H1 (cell line): ENCODE measurements at regions not wholly inside any gene's neighbourhood (a gene's known extent, or its start where the extent isn't known, plus 50 kb on each side); places are given as distances from the start of the nearest gene placed in this dataset.

Source experiments
- CTCF ChIA-PET: fragments of 300-600 bp; sonication (Branson Sonifier 250); formaldehyde crosslinking; loops from one replicate; lab custom pipeline; 2021; ENCODE audit not compliant: partially characterized antibody; lab: Charles Lee
- POLR2A ChIA-PET: fragments of 300-600 bp; sonication (Branson Sonifier 250); formaldehyde crosslinking; loops from one replicate; lab custom pipeline; 2021; ENCODE audit warnings: inconsistent platforms; ENCODE audit not compliant: partially characterized antibody; lab: Charles Lee
- DNase-seq, 2 experiments: peaks; one replicate each; pipeline versions ENCODE4 v3.0.0 to v3.0.0-alpha.2; 2010 to 2022; ENCODE audit warnings: low spot score in 2 of 2, low read depth in 1 of 2, mixed read lengths in 1 of 2
- FAIRE-seq: peaks from 2 replicates; lab custom pipeline; 2011; peaks lifted over from hg19 to GRCh38; lab: Jason Lieb, UNC
- H2AFZ ChIP-seq: 2 replicates; pipeline ENCODE4 v1.8.1; 2012; ENCODE audit warnings: low read length, inconsistent platforms
- H2AK5ac ChIP-seq: 2 replicates; pipeline ENCODE4 v1.6.1; 2013; ENCODE audit warnings: low read depth, low read length
- H2BK120ac ChIP-seq: replicated peaks from 2 replicates; pipeline ENCODE3; 2013; ENCODE audit warnings: low read depth, low read length, inconsistent platforms
- H2BK12ac ChIP-seq: 2 replicates; pipeline ENCODE4 v1.6.1; 2013; ENCODE audit warnings: low read depth, low read length
- H2BK15ac ChIP-seq: 2 replicates; pipeline ENCODE4 v1.6.1; 2013; ENCODE audit warnings: low read length
- H2BK20ac ChIP-seq: 2 replicates; pipeline ENCODE4 v1.6.1; 2013; ENCODE audit warnings: low read length
- H2BK5ac ChIP-seq: 2 replicates; pipeline ENCODE4 v1.6.1; 2013; ENCODE audit warnings: low read depth, low read length
- H3K14ac ChIP-seq: 2 replicates; pipeline ENCODE4 v1.6.1; 2013; ENCODE audit warnings: inconsistent platforms; ENCODE audit not compliant: insufficient read length
- H3K18ac ChIP-seq: 2 replicates; pipeline ENCODE4 v1.6.1; 2013; ENCODE audit warnings: low read length; ENCODE audit errors: extremely low read depth
- H3K23ac ChIP-seq: 2 replicates; pipeline ENCODE4 v1.6.1; 2013; ENCODE audit warnings: inconsistent platforms; ENCODE audit not compliant: insufficient read length
- H3K23me2 ChIP-seq: 2 replicates; pipeline ENCODE4 v1.6.1; 2013; ENCODE audit warnings: low read depth, low read length
- H3K27ac ChIP-seq: 2 replicates; pipeline ENCODE4 v1.6.1; 2011; ENCODE audit warnings: low read depth, low read length, inconsistent platforms
- H3K27me3 ChIP-seq, 4 experiments: replicated peaks in 1 of 4; 1 replicate in 1 of 4; 2 replicates in 3 of 4; pipeline versions ENCODE4 v1.6.1 to v1.8.1; 2011 to 2013; ENCODE audit warnings: low read length in 3 of 4, mild to moderate bottlenecking in 3 of 4, inconsistent platforms in 2 of 4, mixed read lengths in 2 of 4, moderate library complexity in 1 of 4; ENCODE audit not compliant: control insufficient read depth in 3 of 4, insufficient read depth in 3 of 4; ENCODE audit errors: extremely low read depth in 1 of 4
- H3K36me3 ChIP-seq, 4 experiments: 2 replicates each; pipeline versions ENCODE4 v1.6.1 to v1.8.1; 2011 to 2013; ENCODE audit warnings: mild to moderate bottlenecking in 4 of 4, low read length in 3 of 4, moderate library complexity in 2 of 4, control low read depth in 1 of 4, inconsistent platforms in 1 of 4; ENCODE audit not compliant: insufficient read depth in 4 of 4, control insufficient read depth in 2 of 4
- H3K4ac ChIP-seq: replicated peaks from 2 replicates; pipeline ENCODE3; 2013; ENCODE audit warnings: low read length, low read depth, mixed read lengths, inconsistent platforms; ENCODE audit not compliant: insufficient read length
- H3K4me1 ChIP-seq, 4 experiments: replicated peaks in 1 of 4; 1 replicate in 1 of 4; 2 replicates in 3 of 4; pipeline versions ENCODE4 v1.6.1 to v1.8.1; 2011 to 2013; ENCODE audit warnings: low read length in 3 of 4, inconsistent platforms in 2 of 4, mixed read lengths in 1 of 4; ENCODE audit not compliant: insufficient read depth in 4 of 4, control insufficient read depth in 3 of 4
- H3K4me2 ChIP-seq, 2 experiments: 2 replicates each; pipeline versions ENCODE4 v1.6.1 to v1.8.1; 2011 to 2013; ENCODE audit warnings: low read depth in 2 of 2, low read length in 2 of 2, control low read depth in 1 of 2, inconsistent platforms in 1 of 2, mild to moderate bottlenecking in 1 of 2; ENCODE audit not compliant: insufficient read depth in 1 of 2
- H3K4me3 ChIP-seq, 4 experiments: fragments of 200-600, 300-600 bp in 1 of 4; sonication (generic), shearing (Covaris generic), sonication (Bioruptor Twin) in 1 of 4; 2 replicates each; pipeline versions ENCODE4 v1.5.1 to v1.8.1; 2011 to 2016; ENCODE audit warnings: low read length in 4 of 4, low read depth in 3 of 4, control low read depth in 2 of 4, inconsistent platforms in 2 of 4, mild to moderate bottlenecking in 2 of 4, mixed read lengths in 1 of 4, moderate library complexity in 1 of 4; ENCODE audit not compliant: insufficient read depth in 2 of 4; ENCODE audit errors: extremely low read depth in 1 of 4
- H3K56ac ChIP-seq: replicated peaks from 2 replicates; pipeline ENCODE3; 2013; ENCODE audit warnings: low read depth, mild to moderate bottlenecking, mixed read lengths, low read length, inconsistent platforms; ENCODE audit not compliant: insufficient read length
- H3K79me1 ChIP-seq: 2 replicates; pipeline ENCODE4 v1.6.1; 2013; ENCODE audit warnings: low read depth, low read length, control low read depth
- H3K79me2 ChIP-seq, 2 experiments: 2 replicates each; pipeline versions ENCODE4 v1.6.1 to v1.8.1; 2012 to 2013; ENCODE audit warnings: low read length in 2 of 2, mild to moderate bottlenecking in 2 of 2, inconsistent platforms in 1 of 2; ENCODE audit not compliant: insufficient read depth in 2 of 2, control insufficient read depth in 1 of 2
- H3K9ac ChIP-seq, 4 experiments: replicated peaks in 1 of 4; 1 replicate in 1 of 4; 2 replicates in 3 of 4; pipeline versions ENCODE4 v1.6.1 to v1.8.1; 2011 to 2013; ENCODE audit warnings: low read depth in 3 of 4, low read length in 3 of 4, control low read depth in 2 of 4, mild to moderate bottlenecking in 2 of 4, moderate library complexity in 2 of 4, inconsistent platforms in 1 of 4; ENCODE audit errors: extremely low read depth in 1 of 4
- H3K9me3 ChIP-seq, 2 experiments: 2 replicates each; pipeline versions ENCODE4 v1.6.1 to v1.8.1; 2012 to 2013; ENCODE audit warnings: mild to moderate bottlenecking in 2 of 2, moderate library complexity in 2 of 2, control low read depth in 1 of 2, inconsistent platforms in 1 of 2, low read depth in 1 of 2, low read length in 1 of 2, mixed read lengths in 1 of 2; ENCODE audit not compliant: insufficient read depth in 2 of 2
- H4K20me1 ChIP-seq, 2 experiments: replicated peaks in 1 of 2; 2 replicates each; pipeline versions ENCODE3 to v1.8.1; 2011 to 2013; ENCODE audit warnings: inconsistent platforms in 2 of 2, low read length in 2 of 2, mild to moderate bottlenecking in 1 of 2; ENCODE audit not compliant: insufficient read depth in 2 of 2, control insufficient read depth in 1 of 2
- H4K5ac ChIP-seq: 2 replicates; pipeline ENCODE4 v1.6.1; 2013; ENCODE audit warnings: low read length, low read depth, mixed read lengths, inconsistent platforms; ENCODE audit not compliant: insufficient read length
- H4K8ac ChIP-seq: 2 replicates; pipeline ENCODE4 v1.8.0; 2013; ENCODE audit warnings: mild to moderate bottlenecking, moderate library complexity, low read length, inconsistent platforms; ENCODE audit not compliant: insufficient read depth; ENCODE audit errors: extremely low read depth
- H4K91ac ChIP-seq: replicated peaks from 2 replicates; pipeline ENCODE3; 2013; ENCODE audit warnings: low read length, mixed read lengths, inconsistent platforms; ENCODE audit not compliant: insufficient read length
- CBX5 ChIP-seq: fragments of 300-800, 300-1000 bp; sonication (generic); IDR thresholded peaks from 2 replicates; pipeline ENCODE4 v1.7.1; 2016; ENCODE audit warnings: antibody characterized with exemption, low read length, low read depth
- WGBS, 2 experiments: shearing (Covaris generic) in 1 of 2; methylation state at CpG; one replicate each; pipeline versions ENCODE4 v1.1.6 to v1.1.7; 2013 to 2015; ENCODE audit warnings: low lambda C conversion rate in 2 of 2, mixed read lengths in 2 of 2, inconsistent platforms in 1 of 2, low coverage in 1 of 2, missing lambda C conversion rate in 1 of 2; ENCODE audit not compliant: insufficient replicate concordance in 2 of 2, insufficient coverage in 1 of 2, insufficient read length in 1 of 2; ENCODE audit errors: extremely low coverage in 1 of 2, missing lambda C conversion rate in 1 of 2; 5-methylcytosine and 5-hydroxymethylcytosine counted together

GRCh38 chr7:142349670-142350405 is 92.0 kb upstream of the PRSS58 start:
- Histone ChIP-seq H3K4ac (no peak overlapping the region), H3K9me3 (no peaks in the 10 kb centered on the region), H3K14ac (no peak overlapping the region), H3K18ac (no peak overlapping the region), H2AFZ (no peak overlapping the region), H2BK12ac (no peak overlapping the region; the same call in 1 of the 2 replicates), H3K23ac (no peak overlapping the region), H3K23me2 (no peaks in the 10 kb centered on the region), H2BK120ac (no peak overlapping the region), H3K9ac (no peak overlapping the region), H3K4me3 (no peak overlapping the region), H2BK5ac (no peak overlapping the region), H4K5ac (no peak overlapping the region), H2BK20ac (0 out of 2 replicates have a peak overlapping the region, but pooled peaks have one; percentile 26), H4K91ac (no peak overlapping the region), H3K4me1 (no peaks in the 10 kb centered on the region), H3K79me2 (no peaks in the 10 kb centered on the region), H2AK5ac (no peak overlapping the region), H3K27ac (no peak overlapping the region), H2BK15ac (0 out of 2 replicates have a peak overlapping the region, but pooled peaks have one; percentile 7), H3K79me1 (no peaks in the 10 kb centered on the region), H3K27me3 (no peaks in the 10 kb centered on the region), H3K56ac (no peak overlapping the region), H3K4me2 (no peak overlapping the region), H3K36me3 (no peaks in the 10 kb centered on the region), H4K20me1 (no peaks in the 10 kb centered on the region)
- ChIA-PET CTCF (interaction anchor here (0.7 to 21.2 kb wide), 10 partner anchors 10 to 433 kb away, joined by 3 to 337 read pairs (median 9); no protein-coding TSS in a partner anchor), POLR2A (no interaction called here)
- WGBS, 2 experiments = 87% methylated on average over 15 of the region's 15 CpGs; no CpG with 5 or more reads in 1 of the 2 experiments
- DNase-seq (no peak), FAIRE-seq (no peak)
- TF ChIP-seq CBX5 = no peak
- TF ChIP-seq, all 59 proteins: peak for 0
- peak overlapping the region; percentile 72 for H4K8ac ChIP-seq
